Stimulated activated naive CD4-positive, alpha-beta T cell treated with Interleukin-2 at 50 U/mL for 16 hours (primary cell): ENCODE measurements at regions not wholly inside any gene's neighbourhood (a gene's known extent, or its start where the extent isn't known, plus 50 kb on each side); places are given as distances from the start of the nearest gene placed in this dataset.
"Not testable (repeated sequence)": the region's sequence is repeated elsewhere in the genome, so short reads cannot be mapped to it uniquely, and the experiment has no call there.

Experiments used
- DNase-seq: peaks from one replicate; lab custom pipeline; 2025; lab: John Stamatoyannopoulos, UW

GRCh38 chr4:128758314-128758922 is 51.1 kb upstream of the JADE1 start:
- DNase-seq, result no peak

GRCh38 chr4:128757712-128758111 is 51.8 kb upstream of the JADE1 start:
- DNase-seq, result no peak

GRCh38 chr4:128751354-128751753 is 58.1 kb upstream of the JADE1 start:
- DNase-seq, result no peak

GRCh38 chr4:128741748-128742147 is 67.8 kb upstream of the JADE1 start:
- not testable (repeated sequence) for DNase-seq

GRCh38 chr4:128737098-128737513 is 72.4 kb upstream of the JADE1 start:
- no peak for DNase-seq

GRCh38 chr4:128735714-128736113 is 73.8 kb upstream of the JADE1 start:
- no peak for DNase-seq

GRCh38 chr4:128728190-128728589 is 81.3 kb upstream of the JADE1 start:
- DNase-seq, result no peak

GRCh38 chr4:128727658-128728057 is 81.8 kb upstream of the JADE1 start:
- DNase-seq, result no peak

GRCh38 chr4:128725405-128726055 is 84.0 kb upstream of the JADE1 start:
- DNase-seq, result no peak

- no peak for DNase-seq
Observed at GRCh38 chr4:128722911-128723310, 86.6 kb upstream of the JADE1 start.

GRCh38 chr4:128721896-128722295 is 87.6 kb upstream of the JADE1 start:
- DNase-seq, result no peak

GRCh38 chr4:128720270-128720669 is 89.2 kb upstream of the JADE1 start:
- no peak for DNase-seq

GRCh38 chr4:128718768-128719167 is 90.7 kb upstream of the JADE1 start:
- DNase-seq, result no peak

GRCh38 chr4:128716338-128716737 is 93.2 kb upstream of the JADE1 start:
- no peak for DNase-seq

GRCh38 chr4:128715616-128716015 is 93.9 kb upstream of the JADE1 start:
- no peak for DNase-seq

GRCh38 chr4:128711361-128711760 is 98.1 kb upstream of the JADE1 start:
- DNase-seq, result no peak

GRCh38 chr4:128709268-128709667 is 100.2 kb upstream of the JADE1 start:
- no peak for DNase-seq

- no peak for DNase-seq
Observed at GRCh38 chr4:128707864-128708263, 101.6 kb upstream of the JADE1 start.

GRCh38 chr4:128703948-128704347 is 105.6 kb upstream of the JADE1 start:
- DNase-seq, result no peak

GRCh38 chr4:128700659-128701350 is 108.7 kb upstream of the JADE1 start:
- no peak for DNase-seq

- DNase-seq, result no peak
Observed at GRCh38 chr4:128698386-128698785, 111.1 kb upstream of the JADE1 start.

- DNase-seq, result no peak
Observed at GRCh38 chr4:128697323-128697722, 112.2 kb upstream of the JADE1 start.

- DNase-seq, result no peak
Observed at GRCh38 chr4:128690011-128690410, 119.5 kb upstream of the JADE1 start.
